GM21528 (cell line): ENCODE measurements at regions not wholly inside any gene's neighbourhood (a gene's known extent, or its start where the extent isn't known, plus 50 kb on each side); places are given as distances from the start of the nearest gene placed in this dataset.

Experiments
- ATAC-seq: cut with Tn5 transposase; IDR thresholded peaks from one replicate; pipeline ENCODE4 v1.9.1; 2021; ENCODE audit warnings: mild to moderate bottlenecking, moderate library complexity; ENCODE audit not compliant: unreplicated experiment, low FRiP score

DNA sequence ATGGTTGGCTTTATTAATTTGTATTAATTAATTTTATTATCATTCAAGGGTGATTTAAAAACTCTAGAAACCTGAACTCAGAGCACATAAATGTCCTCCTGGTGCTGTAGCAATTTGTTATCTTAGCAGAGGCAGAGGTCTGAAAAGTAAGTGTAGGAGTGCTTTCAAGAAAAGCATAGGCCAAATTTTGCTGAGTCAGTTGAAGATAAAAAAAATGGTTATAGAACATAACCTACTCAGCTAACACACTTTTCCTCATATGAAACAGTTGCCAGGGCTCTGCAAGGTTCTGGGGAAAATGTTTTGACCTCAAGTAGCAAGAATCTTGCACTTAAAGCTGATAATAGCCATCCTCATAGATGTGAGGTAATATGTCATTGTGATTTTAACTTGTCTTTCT is 53.5 kb upstream of the CHODL start:
- ATAC-seq, result no peak

DNA sequence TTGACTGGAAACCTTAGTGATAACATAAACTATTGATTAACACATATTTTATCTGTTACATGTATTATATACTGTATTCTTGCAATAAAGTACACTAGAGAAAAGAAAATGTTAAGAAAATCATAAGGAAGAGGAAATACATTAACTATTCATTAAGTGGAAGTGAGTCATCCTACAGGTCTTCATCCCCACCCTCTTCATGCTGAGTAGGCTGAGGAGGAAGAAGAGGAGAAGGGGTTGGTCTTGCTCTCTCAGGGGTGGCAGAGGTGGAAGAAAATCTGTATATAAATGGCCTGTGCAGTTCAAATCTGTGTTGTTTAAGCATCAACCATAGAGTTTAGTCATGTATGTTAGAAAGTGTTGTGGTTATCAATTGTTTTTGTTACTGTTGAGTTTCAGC is 66.1 kb upstream of the CHODL start:
- ATAC-seq, result no peak

DNA sequence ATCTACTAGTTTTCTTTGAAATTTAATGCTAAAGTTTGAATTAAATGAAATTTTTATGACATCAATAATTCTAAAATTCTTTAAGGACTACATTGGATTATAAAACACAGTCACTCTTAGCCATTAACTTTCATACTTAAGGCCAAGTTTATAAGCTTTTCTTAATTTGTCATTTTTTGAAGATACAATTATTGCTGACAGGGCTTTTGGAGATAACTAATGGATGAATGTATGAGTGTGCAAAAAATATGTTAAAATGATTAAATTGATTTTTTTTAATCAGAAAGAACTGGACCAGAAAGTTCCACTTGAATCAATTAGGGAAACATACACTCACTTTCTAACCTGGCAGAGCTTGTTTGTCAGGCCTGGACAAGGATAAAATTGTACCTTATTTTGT is 70.3 kb upstream of the CHODL start:
- ATAC-seq, result no peak

DNA sequence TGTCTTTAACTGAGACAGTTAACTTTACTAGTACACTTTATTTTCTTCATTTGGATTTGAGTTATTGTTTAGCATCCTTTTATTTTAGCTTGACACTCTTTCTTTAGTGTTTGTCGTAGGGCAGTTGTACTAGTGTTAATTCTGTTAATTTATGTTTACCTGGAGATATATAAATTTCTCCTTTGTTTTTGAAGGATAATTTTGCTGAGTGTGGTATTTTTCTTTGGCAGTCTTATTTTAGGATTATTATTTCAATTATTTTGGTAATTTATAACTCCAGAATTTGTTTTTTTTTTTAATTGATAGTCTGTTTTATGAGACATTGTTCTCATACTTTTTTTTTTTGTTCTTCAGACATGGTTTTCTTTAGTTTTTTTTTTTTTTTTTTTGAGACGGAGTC is 73.8 kb upstream of the CHODL start:
- ATAC-seq, result no peak

DNA sequence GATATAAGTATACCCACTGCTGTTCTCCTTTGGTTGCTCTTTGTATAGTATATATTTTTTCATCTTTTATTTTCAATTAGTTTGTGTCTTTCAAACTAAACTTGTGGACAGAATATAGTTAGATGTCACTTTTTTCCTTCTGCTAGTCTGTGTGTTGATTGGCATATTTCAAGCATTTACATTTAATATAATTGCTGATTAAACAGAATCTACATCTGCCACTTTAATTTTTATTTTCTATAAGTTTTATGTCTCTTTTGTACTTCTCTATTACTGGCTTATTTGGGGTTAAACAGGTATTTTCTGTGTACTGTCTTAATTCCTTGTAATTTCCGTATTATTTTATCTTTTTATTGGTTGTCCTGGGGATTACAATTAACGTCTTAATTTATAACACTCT is 74.4 kb upstream of the CHODL start:
- no peak for ATAC-seq

DNA sequence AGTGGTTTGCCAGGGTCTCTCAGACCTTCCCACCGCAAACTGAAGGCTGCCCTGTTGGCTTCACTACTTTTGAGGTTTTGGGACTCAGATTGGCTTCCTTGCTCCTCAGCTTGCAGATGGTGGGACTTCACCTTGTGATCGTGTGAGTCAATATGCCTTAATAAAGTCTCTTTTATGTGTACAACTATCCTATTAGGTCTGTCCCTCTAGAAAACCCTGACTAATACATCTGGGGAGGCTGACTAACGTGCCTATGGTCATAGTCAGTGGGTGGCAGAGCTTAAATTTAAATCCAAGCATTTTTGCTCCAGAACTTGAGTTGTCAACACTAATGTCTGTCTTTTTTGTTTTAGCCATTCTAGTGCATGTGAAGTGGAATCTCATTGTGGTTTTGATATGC is 76.5 kb upstream of the CHODL start:
- ATAC-seq, result no peak

DNA sequence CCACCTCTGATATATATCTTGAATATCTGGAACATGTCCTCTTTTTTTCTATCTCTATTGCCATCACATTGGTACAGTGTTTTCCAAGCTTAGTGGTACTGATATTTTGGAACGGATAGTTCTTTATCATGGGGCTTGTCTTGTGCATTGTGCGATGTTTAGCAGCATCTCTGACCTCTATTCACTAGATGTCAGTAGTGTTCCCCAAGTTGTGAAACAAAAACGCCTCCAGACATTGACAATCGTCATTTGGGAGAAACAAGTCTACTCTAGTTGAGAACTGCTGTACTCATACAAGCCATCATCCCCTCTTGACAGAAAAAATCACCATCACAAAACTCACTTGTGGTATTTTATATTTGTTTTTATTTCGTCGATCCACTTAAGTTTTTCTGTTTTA is 79.7 kb upstream of the CHODL start:
- ATAC-seq, result no peak

DNA sequence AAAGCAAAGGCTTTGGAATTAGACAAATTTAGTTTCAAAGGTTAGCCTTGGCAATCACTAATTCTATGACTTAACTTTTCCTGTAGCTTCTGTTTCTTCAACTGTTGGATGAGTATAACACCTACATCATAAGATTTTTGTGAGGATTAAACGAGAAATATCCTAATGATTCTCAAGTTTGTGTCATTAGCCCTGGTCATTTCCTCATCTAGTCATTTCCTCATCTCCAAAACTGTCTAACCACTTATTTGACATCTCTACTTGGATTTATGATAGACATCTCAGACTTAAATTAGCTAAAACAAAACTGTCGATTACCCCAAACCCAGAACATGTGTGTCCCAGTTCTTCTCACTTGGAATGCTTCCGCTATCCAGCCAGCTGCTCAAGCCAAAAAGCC is 80.2 kb upstream of the CHODL start:
- no peak for ATAC-seq

DNA sequence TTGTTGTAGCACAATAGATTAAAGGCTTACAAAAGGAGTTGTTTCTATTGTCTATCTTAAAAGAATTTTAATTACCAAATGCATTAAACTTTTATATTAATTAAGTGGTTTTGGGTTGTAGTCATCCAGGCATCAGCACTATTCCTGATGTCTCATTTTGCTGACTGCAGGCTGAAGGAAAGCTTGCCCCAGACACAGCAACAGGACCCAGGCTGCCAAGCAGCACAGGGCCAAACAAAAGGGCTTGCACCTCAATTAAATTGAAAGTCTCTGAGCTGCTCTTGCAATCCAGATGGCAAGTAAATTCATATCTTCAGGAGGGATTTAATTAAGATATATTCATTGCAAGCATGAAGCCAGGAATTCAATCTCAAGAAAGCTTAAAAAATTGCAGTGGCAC is 80.7 kb upstream of the CHODL start:
- no peak for ATAC-seq

DNA sequence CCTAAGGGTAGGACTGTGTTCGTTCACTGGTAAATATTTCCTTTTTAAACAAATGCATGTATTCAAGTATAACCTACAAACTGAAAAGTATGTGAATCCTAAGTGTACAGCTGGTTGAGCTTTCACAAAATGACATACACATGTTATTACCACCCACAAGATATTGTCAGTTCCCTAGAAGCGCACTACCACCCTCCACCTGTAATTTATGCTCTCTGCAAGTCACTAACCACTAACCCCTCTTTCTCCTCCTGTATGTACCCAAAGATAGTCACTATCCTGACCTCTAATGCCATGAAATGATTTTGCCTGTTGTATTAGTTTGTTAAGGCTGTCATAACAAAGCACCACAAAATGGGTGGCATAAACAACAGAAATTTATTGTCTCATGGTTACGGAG is 82.8 kb upstream of the CHODL start:
- ATAC-seq, result no peak

DNA sequence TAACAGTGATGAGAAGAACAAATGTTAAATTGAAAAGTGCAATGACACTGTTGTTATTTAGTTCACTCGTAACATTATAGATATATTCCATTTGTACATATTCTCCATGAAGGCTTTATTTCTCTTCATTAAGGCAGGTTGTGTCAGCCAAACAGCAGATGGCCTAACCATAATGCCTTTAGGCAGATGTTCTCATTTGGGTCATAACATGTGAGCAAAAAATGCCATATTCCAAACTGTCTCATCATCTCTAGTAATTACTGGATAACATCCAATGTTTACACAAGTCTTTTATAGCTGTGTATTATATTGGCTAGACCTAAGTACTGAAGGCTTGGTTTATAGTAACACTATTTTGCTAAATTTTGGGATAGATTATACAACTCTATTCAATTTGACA is 87.2 kb upstream of the CHODL start:
- ATAC-seq, result no peak

DNA sequence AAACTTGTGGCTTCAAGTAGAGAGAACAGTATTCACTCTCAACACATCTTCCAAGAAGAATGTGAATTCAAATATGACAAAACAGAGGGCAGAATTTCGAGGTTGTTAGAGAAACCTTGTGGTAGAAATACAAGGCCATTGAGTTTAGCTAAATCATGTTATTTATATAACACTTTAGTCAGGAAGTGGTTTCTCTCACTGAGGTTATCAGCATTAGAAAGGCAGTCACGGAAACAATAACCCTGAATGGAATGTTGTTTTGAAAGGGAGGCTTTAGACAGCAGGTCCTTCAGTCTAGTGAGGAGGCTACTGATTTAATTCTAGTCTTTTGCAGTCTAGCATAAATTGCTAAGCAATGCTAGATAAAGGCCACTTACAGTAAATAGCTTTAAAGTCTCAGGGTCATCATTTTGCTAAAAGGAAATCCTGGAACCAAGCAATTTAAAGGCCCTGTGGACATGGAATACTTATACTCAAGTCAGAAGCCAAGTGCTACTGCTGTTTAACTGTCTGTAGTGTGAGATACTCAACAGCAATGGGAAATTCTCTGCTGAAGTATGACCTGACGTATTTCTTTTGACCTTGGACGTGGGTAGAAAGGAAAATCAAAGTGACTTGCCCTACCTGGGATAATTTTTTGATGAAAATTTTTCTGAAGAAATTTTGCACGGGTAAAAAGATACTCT is 89.0 kb upstream of the CHODL start:
- no peak for ATAC-seq

DNA sequence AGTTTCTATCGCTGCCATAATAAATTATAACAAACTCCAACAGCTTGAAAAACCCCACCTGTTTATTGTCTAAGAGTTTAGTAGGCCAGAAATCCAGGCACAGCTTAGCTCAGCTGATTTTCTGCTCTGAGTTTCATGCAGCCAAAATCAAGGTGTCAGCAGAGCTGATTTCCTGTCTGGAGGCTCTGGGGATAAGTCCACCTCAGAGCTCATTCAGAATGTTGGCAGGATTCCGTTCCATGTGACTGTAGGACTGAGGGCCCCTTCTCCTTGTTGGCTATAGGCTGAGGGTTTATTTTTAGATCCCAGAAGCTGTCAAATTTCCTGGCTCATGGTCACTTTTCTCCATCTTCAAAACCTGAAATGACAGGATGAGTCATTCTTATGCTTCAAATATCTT is 91.6 kb upstream of the CHODL start:
- ATAC-seq, result no peak

DNA sequence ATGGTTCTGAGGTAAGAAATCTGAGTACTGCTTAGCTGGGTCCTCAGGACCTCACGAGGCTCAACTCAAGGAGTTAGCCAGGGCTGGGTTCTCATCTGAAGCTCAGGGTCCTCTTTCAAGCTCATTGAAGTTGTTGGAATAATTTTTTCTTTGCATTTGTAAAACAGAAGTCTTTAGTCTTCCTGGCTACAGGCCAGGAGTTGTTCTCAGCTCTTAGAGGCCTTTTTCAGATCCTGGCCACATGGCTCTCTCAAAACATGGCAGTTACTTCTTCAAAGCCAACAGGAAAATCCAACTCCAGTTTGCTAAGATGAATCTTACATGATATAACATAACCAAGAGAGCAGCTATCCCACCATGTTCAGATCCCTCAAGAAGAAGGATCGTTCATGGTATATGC is 92.3 kb upstream of the CHODL start:
- ATAC-seq, result no peak

DNA sequence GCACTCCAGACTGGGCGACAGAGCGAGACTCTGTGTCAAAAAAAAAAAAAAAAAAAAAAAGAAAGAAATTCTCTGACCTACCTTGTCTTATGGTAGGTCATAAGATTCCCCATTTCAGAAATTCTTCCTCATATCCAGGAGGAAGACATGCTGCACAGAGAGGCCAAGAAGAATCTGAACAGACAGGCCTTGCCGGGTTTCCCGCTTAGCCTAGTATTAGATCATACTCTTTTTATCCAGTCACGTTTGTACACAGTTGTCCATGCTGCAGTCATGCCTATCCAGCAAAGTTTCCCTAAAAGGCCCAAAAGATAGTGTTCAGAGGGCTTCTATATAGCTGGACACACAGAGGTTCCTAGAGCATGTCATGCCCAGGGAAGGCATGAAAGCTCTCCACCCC is 93.6 kb upstream of the CHODL start:
- ATAC-seq, result no peak

DNA sequence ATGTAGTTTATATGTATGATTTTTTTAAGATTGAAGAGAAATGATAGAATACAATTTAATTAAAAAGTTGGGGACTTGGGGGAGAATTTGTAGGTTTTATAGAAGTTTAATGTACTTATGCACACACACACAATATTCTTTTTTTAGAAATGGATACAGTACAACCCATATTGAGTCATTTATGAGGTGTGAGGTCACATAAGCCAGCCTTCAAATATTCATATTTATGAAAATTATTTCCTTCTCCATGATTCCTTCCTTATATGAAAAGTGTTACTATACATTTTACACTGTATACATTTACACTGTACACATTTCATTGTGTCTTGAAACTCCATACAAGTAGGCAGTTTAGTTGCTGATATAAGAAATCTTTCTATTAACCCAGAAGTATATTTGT is 96.2 kb upstream of the CHODL start:
- no peak for ATAC-seq

DNA sequence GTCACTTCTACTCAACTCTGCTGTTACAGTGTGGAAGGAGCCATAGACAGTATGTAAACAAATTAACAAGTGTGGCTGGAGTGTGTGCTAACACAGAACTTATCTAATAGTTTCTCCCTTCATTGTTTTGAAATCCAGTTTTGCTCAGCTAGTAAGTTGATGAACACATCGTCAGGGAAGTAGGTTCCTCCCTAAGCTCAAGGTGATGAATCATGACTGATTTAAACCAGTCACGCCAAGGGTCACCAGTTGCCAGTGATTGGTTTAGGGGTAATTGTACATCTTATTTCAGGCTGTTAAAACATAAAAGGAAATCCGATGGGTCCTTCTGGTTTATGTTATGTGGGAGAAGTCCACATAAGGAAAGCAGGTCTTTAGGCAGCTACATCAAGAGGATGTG is 97.0 kb upstream of the CHODL start:
- no peak for ATAC-seq

DNA sequence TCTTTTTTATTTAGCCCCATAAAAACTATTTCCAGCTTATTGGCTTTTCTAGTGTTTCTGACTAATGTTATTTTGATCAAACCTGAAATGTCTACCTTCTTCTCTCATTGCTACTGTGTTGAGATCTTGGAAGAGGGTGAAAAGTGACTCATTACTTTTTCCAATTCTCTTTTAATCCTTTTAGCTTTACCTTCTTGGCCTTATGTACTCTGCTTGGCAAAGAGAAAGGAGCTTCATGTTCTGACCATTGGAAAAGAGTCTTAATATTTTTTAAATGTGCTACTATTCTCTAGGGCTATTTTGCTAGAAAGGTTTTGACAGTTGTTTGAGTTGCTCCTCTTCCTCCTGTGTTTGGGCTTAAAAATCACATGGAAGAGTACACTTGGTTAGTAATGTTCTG is 97.8 kb upstream of the CHODL start:
- no peak for ATAC-seq

DNA sequence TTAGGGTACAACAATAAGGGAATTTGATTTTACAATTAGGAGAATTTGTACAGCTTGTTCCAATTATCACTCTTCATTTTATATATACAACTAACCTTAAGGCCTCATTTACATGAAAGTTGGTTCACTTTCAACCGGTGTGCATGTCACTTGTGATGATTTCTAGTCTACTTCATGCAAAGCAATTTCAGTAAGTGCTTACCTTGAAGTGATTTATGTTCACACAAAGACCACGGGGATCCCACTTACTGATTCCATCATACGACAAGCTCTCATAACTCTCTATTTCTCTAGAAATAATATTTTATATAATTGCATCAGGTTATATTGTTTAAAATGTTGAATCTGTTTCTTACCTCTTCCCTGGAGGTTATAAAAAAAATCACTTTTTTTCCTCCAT is 100.3 kb upstream of the CHODL start:
- ATAC-seq, result no peak

DNA sequence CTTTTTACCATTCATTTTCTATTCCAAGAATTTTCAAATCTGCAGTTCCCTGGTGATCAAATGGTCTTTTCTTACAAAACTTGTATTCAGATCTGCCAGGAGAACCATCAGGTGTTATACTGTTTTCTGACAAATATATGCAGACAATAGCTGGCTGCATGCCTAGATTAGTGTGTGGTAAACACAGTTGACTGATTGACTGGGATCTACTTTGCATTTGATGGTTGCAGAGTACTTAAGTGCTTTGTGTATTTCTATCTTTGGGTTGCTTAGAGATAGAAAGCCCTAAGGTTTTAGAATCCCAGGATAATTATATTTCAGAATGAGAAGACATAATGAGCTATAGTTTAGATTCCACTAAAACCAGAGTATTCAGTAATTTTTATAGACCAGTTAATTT is 102.0 kb upstream of the CHODL start:
- no peak for ATAC-seq

DNA sequence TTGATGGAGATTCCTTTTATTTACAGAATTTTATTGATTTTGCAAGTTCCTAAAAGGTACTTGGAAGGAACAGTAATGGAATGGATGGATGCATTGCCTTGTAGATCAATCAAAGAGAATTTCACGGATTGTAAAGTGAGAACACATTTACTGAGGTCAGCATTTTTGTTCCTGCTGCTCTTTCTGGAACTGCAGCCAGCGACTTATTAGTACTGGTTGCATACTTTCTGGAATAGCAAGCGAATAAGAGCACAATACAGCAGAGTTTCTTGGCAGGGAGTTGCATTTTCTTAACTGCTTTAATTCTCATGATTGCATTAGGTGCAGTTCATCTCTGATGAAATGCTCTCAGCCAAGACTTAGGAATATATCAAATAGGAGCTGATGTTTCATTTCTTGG is 106.1 kb upstream of the CHODL start:
- ATAC-seq, result no peak

DNA sequence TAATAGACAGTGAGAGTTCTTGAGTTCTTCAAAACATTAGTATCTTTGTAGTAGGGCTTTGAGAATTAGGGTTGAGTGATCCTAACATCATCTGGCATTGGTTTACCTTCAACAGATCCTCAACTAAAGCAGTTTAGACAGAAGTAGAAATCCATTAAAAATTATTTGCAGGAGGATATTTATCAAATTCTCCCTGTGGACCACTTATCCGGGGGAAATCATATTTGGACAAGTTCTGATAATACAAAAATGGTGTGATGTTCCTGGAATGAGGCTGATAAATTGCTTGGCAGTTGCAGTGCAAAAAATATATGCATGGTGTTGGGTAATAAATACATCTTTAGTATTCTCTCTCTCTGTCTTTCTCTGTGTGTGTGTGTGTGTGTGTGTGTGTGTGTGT is 115.1 kb upstream of the CHODL start:
- ATAC-seq, result no peak

DNA sequence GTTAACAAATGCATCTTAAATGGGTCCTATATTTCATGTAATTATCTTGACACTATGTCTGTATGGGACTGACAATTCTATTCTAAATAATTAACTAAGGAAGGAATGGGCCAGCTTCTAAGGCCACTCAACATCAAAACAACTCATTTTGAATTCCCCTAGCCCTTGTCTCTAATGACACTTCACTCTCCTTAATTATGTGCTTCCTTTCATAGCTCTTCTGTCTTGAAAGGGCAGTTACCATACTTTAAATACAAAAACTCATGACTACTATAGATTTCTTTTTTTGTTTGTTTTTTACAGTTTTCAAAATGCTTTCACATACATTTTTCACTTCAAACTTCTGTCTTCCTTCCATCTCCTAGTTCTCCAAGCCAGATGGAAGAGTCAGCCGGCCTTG is 126.1 kb upstream of the CHODL start:
- no peak for ATAC-seq
